ENCODE measurements at regions not wholly inside any gene's neighbourhood (a gene's known extent, or its start where the extent isn't known, plus 50 kb on each side); places are given as distances from the start of the nearest gene placed in this dataset.

GRCh38 chr12:58703866-58704265, 216.4 kb downstream of the LRIG3 start:
- TF ChIP-seq EZH2 (IDR thresholded peaks at IDR 0.05; ENCODE audit: borderline replicate concordance, low read depth, low read length, severe bottlenecking), result no peak
- TF ChIP-seq CTCF (IDR thresholded peaks at IDR 0.05; ENCODE audit: borderline replicate concordance, extremely low read depth, low read length, poor library complexity, severe bottlenecking), result no peak
